Suppressor macrophage (primary cell): ENCODE measurements at regions not wholly inside any gene's neighbourhood (a gene's known extent, or its start where the extent isn't known, plus 50 kb on each side); places are given as distances from the start of the nearest gene placed in this dataset.
"Not testable (repeated sequence)": the region's sequence is repeated elsewhere in the genome, so short reads cannot be mapped to it uniquely, and the experiment has no call there.

Source experiments
- DNase-seq, 4 experiments: peaks; one replicate each; pipeline ENCODE4 v3.0.0-alpha.2; 2020 to 2022

GRCh38 chr1:108314815-108315214 lies 70.9 kb upstream of the NBPF4 start:
- no peak for DNase-seq

GRCh38 chr1:108316545-108316944 lies 72.7 kb upstream of the NBPF4 start:
- DNase-seq = peak in 1 of 4 experiments; percentile 4

- DNase-seq = no peak
These were observed 77.0 kb upstream of the NBPF4 start for GRCh38 chr1:108320849-108321248.

GRCh38 chr1:108325338-108325737 lies 81.5 kb upstream of the NBPF4 start:
- DNase-seq = not testable (repeated sequence)

GRCh38 chr1:108327534-108328466 lies 83.9 kb upstream of the NBPF4 start:
- DNase-seq = no peak

- no peak for DNase-seq
These were observed 102.1 kb upstream of the NBPF4 start for GRCh38 chr1:108345776-108346531.

- no peak for DNase-seq
These were observed 92.3 kb upstream of the NBPF6 start for GRCh38 chr1:108357802-108358201.

- DNase-seq = not testable (repeated sequence)
These were observed 69.9 kb upstream of the NBPF6 start for GRCh38 chr1:108380059-108380832.
